Activated CD4-positive, alpha-beta memory T cell treated with anti-CD3 and anti-CD28 coated beads, Interleukin-2, amount 10 ng/mL, durations not matched to agents 7 days and 5 days (primary cell): ENCODE measurements at regions not wholly inside any gene's neighbourhood (a gene's known extent, or its start where the extent isn't known, plus 50 kb on each side); places are given as distances from the start of the nearest gene placed in this dataset.
"Not testable (repeated sequence)": the region's sequence is repeated elsewhere in the genome, so short reads cannot be mapped to it uniquely, and the experiment has no call there.

Experiments
- CTCF ChIA-PET: fragments of 350-600 bp; sonication (Branson Sonifier 250); formaldehyde crosslinking; loops from one replicate; lab custom pipeline; 2021; ENCODE audit warnings: antibody characterized with exemption, inconsistent platforms; lab: Charles Lee
- POLR2A ChIA-PET: fragments of 350-600 bp; sonication (Branson Sonifier 250); formaldehyde crosslinking; loops from one replicate; lab custom pipeline; 2021; ENCODE audit warnings: antibody characterized with exemption; lab: Charles Lee
- DNase-seq: peaks from one replicate; pipeline ENCODE4 v3.0.0-alpha.2; 2020
- H3K27ac Mint-ChIP-seq: one replicate; pipeline ENCODE4 v1.8.0; 2021; ENCODE audit warnings: mild to moderate bottlenecking, mixed read lengths
- H3K27me3 Mint-ChIP-seq: one replicate; pipeline ENCODE4 v1.8.0; 2021; ENCODE audit warnings: mixed read lengths
- H3K36me3 Mint-ChIP-seq: one replicate; pipeline ENCODE4 v1.8.0; 2021; ENCODE audit warnings: low read depth, mixed read lengths
- H3K4me1 Mint-ChIP-seq: one replicate; pipeline ENCODE4 v1.8.0; 2021; ENCODE audit warnings: mixed read lengths
- H3K4me3 Mint-ChIP-seq: one replicate; pipeline ENCODE4 v1.8.0; 2021; ENCODE audit warnings: mild to moderate bottlenecking, mixed read lengths
- H3K9me3 Mint-ChIP-seq: one replicate; pipeline ENCODE4 v1.8.0; 2021; ENCODE audit warnings: mixed read lengths

DNA sequence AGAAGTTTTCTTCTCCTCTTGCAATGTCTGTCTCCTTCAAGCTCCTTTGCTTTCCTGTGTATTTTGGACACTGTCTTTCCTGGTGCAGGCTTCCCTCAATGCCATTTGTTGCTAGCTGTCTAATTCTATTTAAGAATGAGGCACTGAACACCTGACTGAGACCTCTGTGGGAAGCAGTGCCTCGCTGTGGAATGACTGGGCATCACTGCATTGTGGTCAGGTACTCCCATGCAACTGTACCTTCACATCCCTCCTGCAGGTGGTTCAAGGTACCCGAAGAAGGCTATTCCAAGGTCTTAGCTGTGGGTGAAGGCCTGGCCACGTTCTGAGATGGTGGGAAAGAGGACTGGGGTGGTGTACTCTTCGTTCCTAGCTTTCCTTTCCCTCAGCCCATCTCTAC lies 152.8 kb upstream of the CTAGE1 start:
- Mint-ChIP-seq H3K4me1 (no peaks in the 10 kb centered on the region), H3K27me3 (peaks cover 1% of the 10 kb centered on the region), H3K36me3 (no peaks in the 10 kb centered on the region), H3K4me3 (no peak overlapping the region), H3K27ac (no peak overlapping the region), H3K9me3 (no peaks in the 10 kb centered on the region)
- DNase-seq: no peak
- POLR2A ChIA-PET: no interaction called here
- CTCF ChIA-PET: no interaction called here

DNA sequence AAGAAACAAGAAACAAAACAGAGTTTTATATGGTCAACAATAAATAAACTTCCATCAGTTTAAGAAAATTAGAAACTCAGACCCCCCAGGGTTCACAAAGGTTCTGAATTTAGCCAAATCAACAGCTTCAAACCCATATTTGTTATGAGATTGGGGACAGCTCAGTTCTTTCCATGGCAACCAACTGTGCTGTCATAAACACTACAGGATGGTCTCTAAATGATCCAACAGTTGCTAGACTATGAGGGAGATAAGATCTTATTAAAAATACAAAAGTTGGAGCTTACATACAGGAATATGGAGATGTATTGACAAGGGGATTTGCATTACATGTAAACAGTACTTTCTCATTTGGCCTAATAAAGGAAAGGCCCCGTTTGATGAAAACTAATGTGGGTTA lies 154.6 kb upstream of the CTAGE1 start:
- peaks cover 1% of the 10 kb centered on the region for H3K27me3 Mint-ChIP-seq
- CTCF ChIA-PET: no interaction called here

DNA sequence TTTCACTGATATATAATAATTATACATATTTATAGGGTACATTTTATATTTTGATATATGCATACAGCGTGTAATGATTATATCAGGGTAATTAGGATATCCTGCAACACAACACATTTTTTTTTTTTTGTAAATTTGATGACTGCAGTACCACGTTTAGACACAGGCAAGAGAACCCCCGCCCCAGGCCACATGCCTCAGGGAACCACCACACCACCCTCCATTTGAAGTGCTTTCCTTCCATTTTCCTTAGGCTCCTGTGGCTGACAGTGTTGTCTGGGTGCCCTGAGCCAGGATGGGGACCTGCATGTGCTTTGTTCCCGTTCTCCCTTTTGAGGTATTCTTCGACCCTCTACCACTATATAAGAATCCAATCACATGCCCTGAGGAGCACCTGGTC lies 161.6 kb upstream of the CTAGE1 start:
- DNase-seq: no peak
- no peaks in the 10 kb centered on the region for H3K27me3 Mint-ChIP-seq
- ChIA-PET CTCF (no interaction called here), POLR2A (no interaction called here)
- no peaks in the 10 kb centered on the region for H3K4me1 Mint-ChIP-seq
- H3K27ac Mint-ChIP-seq: no peak overlapping the region
- no peaks in the 10 kb centered on the region for H3K36me3 Mint-ChIP-seq
- H3K4me3 Mint-ChIP-seq: no peak overlapping the region
- H3K9me3 Mint-ChIP-seq: no peaks in the 10 kb centered on the region

More for the DNA sequence above, 154.6 kb upstream of the CTAGE1 start:
- DNase-seq: no peak
- no peaks in the 10 kb centered on the region for H3K36me3 Mint-ChIP-seq
- H3K4me3 Mint-ChIP-seq: no peak overlapping the region
- POLR2A ChIA-PET: no interaction called here
- H3K4me1 Mint-ChIP-seq: no peaks in the 10 kb centered on the region
- no peaks in the 10 kb centered on the region for H3K9me3 Mint-ChIP-seq
- no peak overlapping the region for H3K27ac Mint-ChIP-seq

DNA sequence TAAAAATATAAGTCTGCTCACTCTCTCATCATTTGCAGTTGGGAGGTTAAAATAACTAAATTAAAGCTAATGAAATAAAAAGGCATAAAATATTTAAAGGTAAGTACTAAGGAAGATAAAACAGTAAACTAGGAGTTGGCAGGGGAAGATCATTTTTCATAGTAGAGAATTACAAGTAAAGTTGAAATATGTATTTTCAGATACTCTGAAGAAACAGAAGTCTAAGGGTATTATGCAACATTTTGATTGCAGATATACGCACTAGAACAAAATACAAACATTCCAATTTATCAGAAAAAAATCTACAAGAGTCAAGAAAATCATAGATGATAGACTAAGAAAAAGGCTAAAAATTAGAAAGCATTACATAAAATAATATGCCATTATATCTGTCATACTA lies 167.6 kb upstream of the CTAGE1 start:
- ChIA-PET CTCF (no interaction called here), POLR2A (no interaction called here)
- no peaks in the 10 kb centered on the region for H3K36me3 Mint-ChIP-seq
- H3K27me3 Mint-ChIP-seq: no peaks in the 10 kb centered on the region
- no peaks in the 10 kb centered on the region for H3K4me1 Mint-ChIP-seq
- H3K4me3 Mint-ChIP-seq: no peak overlapping the region
- DNase-seq: no peak
- no peaks in the 10 kb centered on the region for H3K9me3 Mint-ChIP-seq
- no peak overlapping the region for H3K27ac Mint-ChIP-seq

DNA sequence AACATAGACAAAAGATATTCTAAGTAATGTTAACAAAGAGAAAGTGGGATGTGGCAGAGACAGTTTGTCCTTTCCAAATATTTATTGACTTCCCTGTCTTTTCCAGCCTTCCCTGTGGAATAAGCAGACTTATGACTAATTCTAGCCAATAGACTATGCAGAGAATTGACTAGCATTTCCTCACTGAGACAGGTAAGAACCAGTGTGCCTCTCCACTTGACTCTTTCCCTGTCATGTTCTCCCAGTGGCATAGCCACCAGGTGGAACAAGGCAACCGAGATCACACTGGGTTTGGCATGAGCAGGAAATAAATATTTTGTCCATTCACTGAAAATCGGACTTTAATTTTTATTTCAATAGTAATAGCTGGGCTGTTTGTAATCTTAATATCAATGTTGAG lies 168.1 kb upstream of the CTAGE1 start:
- Mint-ChIP-seq H3K36me3 (no peaks in the 10 kb centered on the region), H3K27ac (no peak overlapping the region), H3K4me3 (no peak overlapping the region), H3K9me3 (no peaks in the 10 kb centered on the region), H3K4me1 (no peaks in the 10 kb centered on the region), H3K27me3 (no peaks in the 10 kb centered on the region)
- ChIA-PET POLR2A (no interaction called here), CTCF (no interaction called here)
- no peak for DNase-seq

DNA sequence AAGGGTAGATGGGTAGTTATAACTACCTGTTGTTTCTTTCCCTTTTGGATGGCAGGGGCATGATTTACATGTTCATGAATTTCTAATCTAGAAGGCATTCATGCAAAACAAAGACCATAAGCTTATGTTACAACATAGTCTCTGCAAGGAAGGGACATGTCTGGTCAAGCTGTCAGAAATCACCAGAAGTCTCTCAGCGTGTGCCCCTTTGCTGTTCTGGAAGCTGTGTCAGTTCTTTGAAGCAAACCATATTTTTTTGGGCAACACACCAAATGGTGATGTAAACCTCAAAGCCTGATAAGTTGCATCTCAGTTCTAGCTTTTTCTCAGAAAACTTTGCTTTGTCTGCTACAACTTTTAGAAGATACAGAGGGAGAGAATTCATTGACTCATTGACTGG lies 173.5 kb upstream of the CTAGE1 start:
- Mint-ChIP-seq H3K4me3 (no peak overlapping the region), H3K36me3 (no peaks in the 10 kb centered on the region), H3K27ac (no peak overlapping the region), H3K4me1 (no peaks in the 10 kb centered on the region), H3K9me3 (no peaks in the 10 kb centered on the region), H3K27me3 (no peaks in the 10 kb centered on the region)
- ChIA-PET CTCF (no interaction called here), POLR2A (no interaction called here)
- no peak for DNase-seq

DNA sequence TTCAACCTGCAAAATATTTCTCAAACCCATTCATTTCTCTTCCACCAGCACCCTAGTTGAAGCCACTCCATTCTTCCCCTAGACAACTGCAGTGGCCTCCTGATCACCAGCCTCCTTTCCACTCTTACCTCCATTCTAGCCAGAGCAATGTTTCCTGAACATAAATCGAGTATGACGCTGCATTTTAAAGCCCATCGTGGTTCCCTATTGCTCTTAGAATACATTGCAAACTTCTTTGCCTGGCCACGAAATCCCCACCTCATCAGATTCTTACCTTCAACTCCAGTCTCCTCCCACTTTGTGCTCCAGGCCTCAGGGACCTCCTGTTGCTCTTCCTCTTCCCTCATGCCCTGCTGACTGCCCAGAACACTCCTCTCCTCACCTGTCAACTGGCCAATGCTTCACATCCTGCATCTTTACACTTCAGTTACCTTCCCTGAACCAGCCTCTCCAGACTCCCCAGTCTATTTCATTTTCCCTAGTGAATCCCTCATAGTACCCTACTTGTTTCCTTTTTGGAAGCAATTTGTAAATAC lies 176.5 kb upstream of the CTAGE1 start:
- no peak overlapping the region for H3K27ac Mint-ChIP-seq
- ChIA-PET POLR2A (no interaction called here), CTCF (no interaction called here)
- no peaks in the 10 kb centered on the region for H3K36me3 Mint-ChIP-seq
- H3K9me3 Mint-ChIP-seq: no peaks in the 10 kb centered on the region
- no peaks in the 10 kb centered on the region for H3K4me1 Mint-ChIP-seq
- peaks cover 1% of the 10 kb centered on the region for H3K27me3 Mint-ChIP-seq
- H3K4me3 Mint-ChIP-seq: no peak overlapping the region
- DNase-seq: no peak

DNA sequence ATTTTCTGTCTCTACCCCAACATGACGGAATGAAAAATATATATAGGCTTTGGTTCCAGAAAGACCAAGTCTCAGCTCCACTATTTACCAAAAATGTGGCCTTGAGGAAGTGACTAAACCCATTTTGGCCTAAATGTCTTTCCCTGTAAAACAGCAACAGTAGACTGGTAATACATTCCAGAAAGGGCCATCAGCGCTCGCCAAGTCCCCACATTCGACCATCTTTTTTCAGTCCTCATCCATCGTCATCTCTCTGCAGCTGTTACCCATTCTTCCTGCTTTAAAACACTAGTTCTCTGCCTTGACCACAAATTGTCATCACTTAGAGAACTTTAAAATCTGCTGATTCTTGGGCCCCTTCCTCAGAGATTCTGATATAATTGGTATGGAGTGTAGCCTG lies 183.8 kb upstream of the CTAGE1 start:
- Mint-ChIP-seq H3K27ac (no peak overlapping the region), H3K9me3 (peaks cover 3% of the 10 kb centered on the region), H3K36me3 (no peaks in the 10 kb centered on the region), H3K4me1 (no peaks in the 10 kb centered on the region), H3K27me3 (peaks cover 1% of the 10 kb centered on the region), H3K4me3 (no peak overlapping the region)
- DNase-seq: no peak
- ChIA-PET CTCF (no interaction called here), POLR2A (no interaction called here)

DNA sequence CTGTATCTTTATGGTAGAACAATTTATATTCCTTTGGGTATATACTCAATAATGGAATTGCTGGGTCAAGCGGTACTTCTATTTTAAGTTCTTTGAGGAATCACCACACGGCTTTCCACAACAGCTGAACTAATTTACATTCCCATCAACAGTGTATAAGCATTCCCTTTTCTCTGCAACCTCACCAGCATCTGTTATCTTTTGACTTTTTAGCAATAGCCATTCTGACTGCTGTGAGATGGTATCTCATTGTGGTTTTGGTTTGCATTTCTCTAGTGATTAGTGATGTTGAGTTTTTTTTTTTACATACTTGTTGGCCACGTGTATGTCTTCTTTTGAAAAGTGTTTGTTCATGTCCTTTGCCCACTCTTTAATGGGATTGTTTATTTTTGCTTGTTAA lies 184.7 kb upstream of the CTAGE1 start:
- H3K27ac Mint-ChIP-seq, H3K36me3 Mint-ChIP-seq, H3K4me1 Mint-ChIP-seq, CTCF ChIA-PET, H3K27me3 Mint-ChIP-seq, POLR2A ChIA-PET, H3K4me3 Mint-ChIP-seq, H3K9me3 Mint-ChIP-seq, DNase-seq: not testable (repeated sequence)

DNA sequence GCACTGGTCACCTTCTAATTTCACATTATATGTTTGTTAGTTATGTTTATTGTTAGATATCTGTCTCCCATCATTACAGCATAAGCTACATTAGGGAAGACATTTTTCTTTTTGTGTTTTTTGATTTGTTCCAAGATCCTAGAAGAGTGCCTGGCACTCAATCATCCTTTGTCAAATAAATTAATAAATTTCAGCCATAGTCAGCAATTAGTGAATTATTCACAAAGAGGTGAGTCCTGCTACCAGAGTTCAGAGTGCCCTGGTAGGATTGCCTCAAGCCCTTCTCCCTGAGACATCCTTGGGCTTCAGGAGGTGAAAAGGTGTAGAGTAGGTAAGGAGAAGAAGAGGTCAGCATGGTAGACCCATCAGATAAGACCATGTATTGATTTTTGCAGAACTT lies 186.2 kb upstream of the CTAGE1 start:
- Mint-ChIP-seq H3K27ac (no peak overlapping the region), H3K4me1 (no peaks in the 10 kb centered on the region), H3K4me3 (no peak overlapping the region), H3K36me3 (no peaks in the 10 kb centered on the region), H3K27me3 (no peaks in the 10 kb centered on the region), H3K9me3 (peaks cover 3% of the 10 kb centered on the region)
- POLR2A ChIA-PET: no interaction called here
- DNase-seq: no peak
- CTCF ChIA-PET: no interaction called here

DNA sequence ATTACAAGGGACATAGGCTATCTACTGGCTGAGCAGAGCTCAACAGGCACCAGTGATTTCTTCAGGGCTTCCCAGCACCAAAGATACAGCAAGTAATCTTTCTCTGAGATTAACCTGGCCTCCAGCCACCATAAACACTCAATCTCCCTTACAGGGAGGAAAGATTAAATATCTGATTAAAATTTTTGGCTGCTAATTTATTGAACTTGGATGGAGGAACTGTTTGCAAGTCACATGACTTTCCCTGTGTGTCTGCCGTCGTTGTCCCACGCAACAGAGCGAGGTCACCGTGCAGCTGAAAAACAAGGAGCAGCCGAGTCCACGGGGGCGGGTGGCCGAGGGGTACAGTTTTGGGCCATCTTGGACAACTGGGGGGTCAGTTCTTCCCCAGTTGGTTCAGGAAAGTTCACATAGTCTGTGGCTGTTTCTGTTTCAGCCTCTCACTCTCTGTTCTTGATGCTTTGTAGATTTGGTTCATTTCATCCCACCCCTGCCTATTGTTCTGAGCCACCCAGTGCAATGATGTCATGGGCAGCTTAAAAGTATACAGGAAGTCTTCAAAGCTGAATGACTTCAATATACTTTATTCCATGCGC lies 186.8 kb upstream of the CTAGE1 start:
- H3K4me1 Mint-ChIP-seq: no peaks in the 10 kb centered on the region
- H3K36me3 Mint-ChIP-seq: no peaks in the 10 kb centered on the region
- no peak for DNase-seq
- H3K4me3 Mint-ChIP-seq: no peak overlapping the region
- ChIA-PET CTCF (no interaction called here), POLR2A (no interaction called here)
- H3K9me3 Mint-ChIP-seq: peaks cover 3% of the 10 kb centered on the region
- no peaks in the 10 kb centered on the region for H3K27me3 Mint-ChIP-seq
- no peak overlapping the region for H3K27ac Mint-ChIP-seq

DNA sequence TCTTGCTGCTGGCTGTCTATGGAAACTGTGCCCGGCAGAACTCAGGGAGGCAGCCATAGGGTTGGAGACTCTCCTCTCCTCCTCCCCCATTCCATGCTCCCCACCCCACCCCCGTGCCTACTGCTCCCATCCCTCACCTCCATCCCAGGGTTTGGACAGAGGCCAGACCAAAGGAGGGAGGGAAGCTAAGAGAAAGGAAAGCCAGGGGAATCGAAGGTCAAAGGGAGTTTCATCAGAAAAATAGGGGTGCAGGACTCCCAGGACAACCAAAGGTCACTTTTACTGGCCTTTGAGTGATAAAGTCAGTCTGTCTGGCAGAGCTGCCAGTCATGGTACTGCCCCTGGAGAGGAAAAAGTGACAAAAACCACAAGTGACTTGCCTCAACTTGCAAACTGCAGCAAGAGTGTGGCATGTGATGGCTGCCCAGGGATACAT lies 187.3 kb upstream of the CTAGE1 start:
- DNase-seq: no peak
- Mint-ChIP-seq H3K27ac (no peak overlapping the region), H3K27me3 (no peaks in the 10 kb centered on the region), H3K4me1 (no peaks in the 10 kb centered on the region), H3K4me3 (no peak overlapping the region), H3K9me3 (peaks cover 3% of the 10 kb centered on the region), H3K36me3 (no peaks in the 10 kb centered on the region)
- ChIA-PET CTCF (no interaction called here), POLR2A (no interaction called here)

DNA sequence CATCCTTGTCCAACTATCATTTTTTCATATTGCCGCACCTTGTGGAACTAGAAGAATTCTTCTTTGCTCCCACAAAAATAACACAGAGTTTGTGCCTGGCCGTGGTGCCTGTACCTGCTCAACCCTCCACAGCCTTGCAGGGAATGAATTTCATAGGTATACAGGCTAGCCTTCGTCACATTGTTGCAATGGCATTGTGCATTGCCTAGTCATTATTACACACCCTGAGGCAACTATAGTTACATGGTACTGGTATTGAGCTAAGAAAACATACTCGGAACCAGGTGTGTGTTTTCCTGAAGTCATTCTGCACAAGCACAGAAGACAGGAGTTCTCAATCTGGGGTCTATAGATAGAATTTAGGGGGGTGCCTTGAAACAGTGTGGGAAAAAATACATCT lies 188.0 kb upstream of the CTAGE1 start:
- ChIA-PET CTCF (no interaction called here), POLR2A (no interaction called here)
- no peak for DNase-seq
- Mint-ChIP-seq H3K36me3 (no peaks in the 10 kb centered on the region), H3K4me3 (no peak overlapping the region), H3K27me3 (no peaks in the 10 kb centered on the region), H3K4me1 (no peaks in the 10 kb centered on the region), H3K27ac (no peak overlapping the region), H3K9me3 (peaks cover under 1% of the 10 kb centered on the region)

DNA sequence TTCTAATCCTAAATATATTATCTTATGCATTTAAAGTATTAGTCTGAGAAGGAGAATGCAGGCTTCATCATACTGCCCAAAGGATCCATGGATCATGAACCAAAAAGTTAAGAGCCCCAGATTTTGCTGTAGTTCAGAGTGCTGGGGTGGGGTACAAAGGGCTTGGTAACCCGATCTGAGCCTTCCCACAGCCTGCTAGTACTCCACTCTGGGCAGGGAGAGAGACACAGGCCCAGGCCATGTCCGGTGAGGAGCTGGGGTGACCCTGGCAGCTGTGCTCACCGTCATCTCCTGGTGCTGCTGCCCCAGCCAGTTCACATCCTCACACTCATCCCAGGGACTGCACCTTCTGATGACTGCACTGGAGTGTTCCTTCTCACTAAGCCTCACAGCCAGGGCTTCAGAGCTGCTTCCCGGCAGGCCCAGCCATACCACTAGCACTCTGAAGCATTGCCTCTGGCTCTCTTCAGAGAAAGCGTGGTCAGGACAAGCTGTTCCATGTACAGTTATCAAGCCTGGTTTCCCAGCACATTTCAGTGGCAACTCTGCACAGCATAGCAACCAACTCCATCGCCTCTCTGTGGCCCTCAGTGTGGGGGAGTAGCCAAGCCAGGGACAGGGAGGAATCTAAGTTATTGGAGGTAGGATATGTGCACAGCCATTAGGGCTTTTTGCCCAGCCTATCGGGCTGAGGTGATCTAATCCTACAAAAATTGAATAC lies 189.0 kb upstream of the CTAGE1 start:
- CTCF ChIA-PET: no interaction called here
- H3K27me3 Mint-ChIP-seq: no peaks in the 10 kb centered on the region
- no peak for DNase-seq
- no peak overlapping the region for H3K4me3 Mint-ChIP-seq
- no peaks in the 10 kb centered on the region for H3K9me3 Mint-ChIP-seq
- no peaks in the 10 kb centered on the region for H3K4me1 Mint-ChIP-seq
- POLR2A ChIA-PET: no interaction called here
- H3K27ac Mint-ChIP-seq: no peak overlapping the region
- no peaks in the 10 kb centered on the region for H3K36me3 Mint-ChIP-seq
